ENCODE measurements at regions not wholly inside any gene's neighbourhood (a gene's known extent, or its start where the extent isn't known, plus 50 kb on each side); places are given as distances from the start of the nearest gene placed in this dataset.

GRCh38 chr6:21526974-21527373, 66.6 kb upstream of the SOX4 start:
- in situ Hi-C loops (cut with HindIII; ENCODE audit: low pct_unique_long_range_greater_than_20kb, low sequenced_read_pairs) = no loop called here
- DNase-seq (ENCODE audit: low read depth in 1 of 2, low spot score in 1 of 2) = no peak
- no peak for TF ChIP-seq JUND (IDR thresholded peaks at IDR 0.05; ENCODE audit: low read depth)

GRCh38 chr6:21527731-21528130, 65.8 kb upstream of the SOX4 start:
- no peak for DNase-seq (ENCODE audit: low read depth in 1 of 2, low spot score in 1 of 2)
- in situ Hi-C loops (cut with HindIII; ENCODE audit: low pct_unique_long_range_greater_than_20kb, low sequenced_read_pairs) = no loop called here
- TF ChIP-seq JUND (IDR thresholded peaks at IDR 0.05; ENCODE audit: low read depth) = no peak

- in situ Hi-C loops (cut with HindIII; ENCODE audit: low pct_unique_long_range_greater_than_20kb, low sequenced_read_pairs) = no loop called here
- no peak for DNase-seq (ENCODE audit: low read depth in 1 of 2, low spot score in 1 of 2)
These were observed 64.1 kb upstream of the SOX4 start for GRCh38 chr6:21529431-21529830.

GRCh38 chr6:21531393-21531792, 62.2 kb upstream of the SOX4 start:
- in situ Hi-C loops (cut with HindIII; ENCODE audit: low pct_unique_long_range_greater_than_20kb, low sequenced_read_pairs) = no loop called here
- DNase-seq (ENCODE audit: low read depth in 1 of 2, low spot score in 1 of 2) = no peak
- no peak for TF ChIP-seq JUND (IDR thresholded peaks at IDR 0.05; ENCODE audit: low read depth)

More at GRCh38 chr6:21529431-21529830, 64.1 kb upstream of the SOX4 start:
- TF ChIP-seq JUND (IDR thresholded peaks at IDR 0.05; ENCODE audit: low read depth) = no peak

- in situ Hi-C loops (cut with HindIII; ENCODE audit: low pct_unique_long_range_greater_than_20kb, low sequenced_read_pairs) = no loop called here
- DNase-seq (ENCODE audit: low read depth in 1 of 2, low spot score in 1 of 2) = no peak
- TF ChIP-seq JUND (IDR thresholded peaks at IDR 0.05; ENCODE audit: low read depth) = no peak
These were observed 59.9 kb upstream of the SOX4 start for GRCh38 chr6:21533678-21534077.

- DNase-seq (ENCODE audit: low read depth in 1 of 2, low spot score in 1 of 2) = no peak
- in situ Hi-C loops (cut with HindIII; ENCODE audit: low pct_unique_long_range_greater_than_20kb, low sequenced_read_pairs) = no loop called here
- no peak for TF ChIP-seq JUND (IDR thresholded peaks at IDR 0.05; ENCODE audit: low read depth)
These were observed 57.2 kb upstream of the SOX4 start for GRCh38 chr6:21536280-21536766.

GRCh38 chr6:21537637-21538036, 55.9 kb upstream of the SOX4 start:
- in situ Hi-C loops (cut with HindIII; ENCODE audit: low pct_unique_long_range_greater_than_20kb, low sequenced_read_pairs) = no loop called here
- TF ChIP-seq JUND (IDR thresholded peaks at IDR 0.05; ENCODE audit: low read depth) = no peak
- no peak for DNase-seq (ENCODE audit: low read depth in 1 of 2, low spot score in 1 of 2)

- in situ Hi-C loops (cut with HindIII; ENCODE audit: low pct_unique_long_range_greater_than_20kb, low sequenced_read_pairs) = no loop called here
- no peak for TF ChIP-seq JUND (IDR thresholded peaks at IDR 0.05; ENCODE audit: low read depth)
- DNase-seq (ENCODE audit: low read depth in 1 of 2, low spot score in 1 of 2) = no peak
These were observed 55.3 kb upstream of the SOX4 start for GRCh38 chr6:21538186-21538798.

- TF ChIP-seq JUND (IDR thresholded peaks at IDR 0.05; ENCODE audit: low read depth) = no peak
- in situ Hi-C loops (cut with HindIII; ENCODE audit: low pct_unique_long_range_greater_than_20kb, low sequenced_read_pairs) = no loop called here
- no peak for DNase-seq (ENCODE audit: low read depth in 1 of 2, low spot score in 1 of 2)
These were observed 53.9 kb upstream of the SOX4 start for GRCh38 chr6:21539621-21540100.
